ENCODE measurements at regions not wholly inside any gene's neighbourhood (a gene's known extent, or its start where the extent isn't known, plus 50 kb on each side); places are given as distances from the start of the nearest gene placed in this dataset.

GRCh38 chr5:118519466-118519865 is 468.9 kb downstream of the DTWD2 start:
- Histone ChIP-seq H3K9me1 (replicated peaks; ENCODE audit: control insufficient read depth, extremely low read depth, insufficient read depth, low read length) (no peaks in the 10 kb centered on the region), H3K79me2 (ENCODE audit: control insufficient read depth, insufficient read depth, low read length) (no peaks in the 10 kb centered on the region), H4K20me1 (replicated peaks; ENCODE audit: control insufficient read depth, extremely low read depth, insufficient read depth, low read length) (no peaks in the 10 kb centered on the region), H3K4me2 (ENCODE audit: insufficient read depth, low read length) (no peak overlapping the region), H3K27me3 (ENCODE audit: control insufficient read depth in 2 of 2, insufficient read depth in 2 of 2, low read length in 2 of 2) (no peaks in the 10 kb centered on the region), H3K9me3 (replicated peaks; ENCODE audit: control insufficient read depth, insufficient read depth, low read length) (peaks cover 2% of the 10 kb centered on the region), H3K36me3 (ENCODE audit: control insufficient read depth in 2 of 2, extremely low read depth in 1 of 2, insufficient read depth in 2 of 2, low read length in 2 of 2) (no peaks in the 10 kb centered on the region), H3K4me1 (ENCODE audit: control insufficient read depth, extremely low read depth, insufficient read depth, low read length) (no peaks in the 10 kb centered on the region), H3K27ac (ENCODE audit: insufficient read depth, low read depth, low read length) (no peak overlapping the region), H3K4me3 (replicated peaks in 1 of 3; ENCODE audit: insufficient read depth in 1 of 3, low read depth in 1 of 3, low read length in 3 of 3) (no peak overlapping the region), H2AFZ (ENCODE audit: low read depth, low read length) (no peak overlapping the region), H3K9ac (replicated peaks; ENCODE audit: extremely low read depth, insufficient read depth, low read length) (no peak overlapping the region)
- dilution Hi-C loops (cut with MboI; ENCODE audit: extremely low pct_ligation_motif_present, low sequenced_read_pairs) (no loop called here), intact Hi-C loops (cut with micrococcal nuclease) (no loop called here)
- POLR2A ChIA-PET = no interaction called here
- BruUV-seq (replicated peaks) = no TSS peak
- TF ChIP-seq CTCF (IDR thresholded peaks at IDR 0.05; ENCODE audit: extremely low read depth in 1 of 2, insufficient read depth in 1 of 2, low read depth in 1 of 2, low read length in 2 of 2) (no peak), POLR2A (IDR thresholded peaks at IDR 0.05; ENCODE audit: low read depth, low read length) (no peak), POLR2AphosphoS5 (IDR thresholded peaks at IDR 0.05; ENCODE audit: insufficient read depth, low read depth, low read length) (no peak), GATA2 (IDR thresholded peaks at IDR 0.05; ENCODE audit: insufficient read depth, insufficient read length, low read depth, low read length) (no peak), EZH2 (IDR thresholded peaks at IDR 0.05; ENCODE audit: borderline replicate concordance, low read depth, low read length, severe bottlenecking) (no peak), MAX (IDR thresholded peaks at IDR 0.05; ENCODE audit: insufficient read depth, insufficient read length) (no peak), FOS (IDR thresholded peaks at IDR 0.05; ENCODE audit: borderline replicate concordance, insufficient read depth, low read length) (no peak), MYC (IDR thresholded peaks at IDR 0.05; ENCODE audit: low read depth, low read length) (no peak), JUN (IDR thresholded peaks at IDR 0.05; ENCODE audit: borderline replicate concordance, insufficient read depth, insufficient read length, low read depth) (no peak)
- CTCF ChIA-PET = no interaction called here
- no peak for DNase-seq (ENCODE audit: low read depth, low spot score)
- FAIRE-seq = no peak
